ENCODE measurements at regions not wholly inside any gene's neighbourhood (a gene's known extent, or its start where the extent isn't known, plus 50 kb on each side); places are given as distances from the start of the nearest gene placed in this dataset.
"Not testable (repeated sequence)": the region's sequence is repeated elsewhere in the genome, so short reads cannot be mapped to it uniquely, and the experiment has no call there.

GRCh38 chr1:103469801-103470200 is 55.7 kb upstream of the RNPC3 start:
- DNase-seq, result no peak

GRCh38 chr1:103467100-103467499 is 58.4 kb upstream of the RNPC3 start:
- DNase-seq, result no peak

GRCh38 chr1:103461161-103462105 is 64.1 kb upstream of the RNPC3 start:
- DNase-seq, result no peak

- no peak for DNase-seq
Measured at GRCh38 chr1:103460511-103460910, 65.0 kb upstream of the RNPC3 start.

GRCh38 chr1:103459346-103459745 is 66.2 kb upstream of the RNPC3 start:
- DNase-seq, result no peak

- DNase-seq, result no peak
Measured at GRCh38 chr1:103457886-103458455, 67.5 kb upstream of the RNPC3 start.

- DNase-seq, result no peak
Measured at GRCh38 chr1:103448560-103448959, 76.9 kb upstream of the RNPC3 start.

GRCh38 chr1:103447471-103447870 is 78.0 kb upstream of the RNPC3 start:
- no peak for DNase-seq

GRCh38 chr1:103441342-103441741 is 84.2 kb upstream of the RNPC3 start:
- DNase-seq, result no peak

GRCh38 chr1:103436568-103437100 is 88.9 kb upstream of the RNPC3 start:
- not testable (repeated sequence) for DNase-seq

GRCh38 chr1:103435443-103435842 is 90.1 kb upstream of the RNPC3 start:
- DNase-seq, result no peak

GRCh38 chr1:103424650-103425049 is 100.8 kb upstream of the RNPC3 start:
- DNase-seq, result no peak

- no peak for DNase-seq
Measured at GRCh38 chr1:103416681-103417286, 108.7 kb upstream of the RNPC3 start.

GRCh38 chr1:103387898-103388297 is 137.6 kb upstream of the RNPC3 start:
- DNase-seq, result no peak

- DNase-seq, result no peak
Measured at GRCh38 chr1:103373991-103374390, 151.5 kb upstream of the RNPC3 start.

- DNase-seq, result no peak
Measured at GRCh38 chr1:103372866-103373265, 152.6 kb upstream of the RNPC3 start.

GRCh38 chr1:103371234-103371633 is 154.3 kb upstream of the RNPC3 start:
- no peak for DNase-seq

- no peak for DNase-seq
Measured at GRCh38 chr1:103367186-103367585, 158.3 kb upstream of the RNPC3 start.

- no peak for DNase-seq
Measured at GRCh38 chr1:103365860-103366569, 159.5 kb upstream of the RNPC3 start.

- no peak for DNase-seq
Measured at GRCh38 chr1:103363008-103363365, 162.5 kb upstream of the RNPC3 start.

GRCh38 chr1:103362348-103363007 is 163.0 kb upstream of the RNPC3 start:
- DNase-seq, result no peak

GRCh38 chr1:103353391-103353790 is 172.1 kb upstream of the RNPC3 start:
- no peak for DNase-seq

- DNase-seq, result no peak
Measured at GRCh38 chr1:103348136-103348535, 177.4 kb upstream of the RNPC3 start.
